Ramos (cell line): ENCODE measurements at regions not wholly inside any gene's neighbourhood (a gene's known extent, or its start where the extent isn't known, plus 50 kb on each side); places are given as distances from the start of the nearest gene placed in this dataset.

Experiments used
- in situ Hi-C: fragments of 300-500 bp; cut with MboI; formaldehyde crosslinking; loops from one replicate; pipeline ENCODE4 v1.14.3; 2022; ENCODE audit warnings: low sequenced_read_pairs; ENCODE audit not compliant: unreplicated experiment

GRCh38 chr2:217636578-217636977 lies 366.2 kb downstream of the TNS1 start:
- in situ Hi-C loops: no loop called here

- in situ Hi-C loops: no loop called here
Measured at GRCh38 chr2:217634871-217635270, 367.9 kb downstream of the TNS1 start.

GRCh38 chr2:217632043-217632442 lies 370.8 kb downstream of the TNS1 start:
- in situ Hi-C loops: no loop called here

- in situ Hi-C loops: no loop called here
Measured at GRCh38 chr2:217631115-217631514, 371.7 kb downstream of the TNS1 start.

- in situ Hi-C loops: no loop called here
Measured at GRCh38 chr2:217629347-217629746, 373.4 kb downstream of the TNS1 start.

- in situ Hi-C loops: no loop called here
Measured at GRCh38 chr2:217628061-217628460, 374.7 kb downstream of the TNS1 start.

- in situ Hi-C loops: no loop called here
Measured at GRCh38 chr2:217626926-217627325, 375.9 kb downstream of the TNS1 start.

- in situ Hi-C loops: no loop called here
Measured at GRCh38 chr2:217625557-217626169, 377.1 kb downstream of the TNS1 start.

GRCh38 chr2:217623281-217623912 lies 379.4 kb downstream of the TNS1 start:
- in situ Hi-C loops: no loop called here

GRCh38 chr2:217622205-217623060 lies 380.4 kb downstream of the TNS1 start:
- in situ Hi-C loops: no loop called here

GRCh38 chr2:217621391-217621801 lies 381.4 kb downstream of the TNS1 start:
- in situ Hi-C loops: no loop called here

GRCh38 chr2:217618744-217619143 lies 384.1 kb downstream of the TNS1 start:
- in situ Hi-C loops: no loop called here

- in situ Hi-C loops: no loop called here
Measured at GRCh38 chr2:217617616-217618022, 385.2 kb downstream of the TNS1 start.

GRCh38 chr2:217616936-217617335 lies 385.9 kb downstream of the TNS1 start:
- in situ Hi-C loops: no loop called here

- in situ Hi-C loops: no loop called here
Measured at GRCh38 chr2:217615171-217615570, 387.6 kb downstream of the TNS1 start.

- in situ Hi-C loops: no loop called here
Measured at GRCh38 chr2:217614498-217614897, 388.3 kb downstream of the TNS1 start.

- in situ Hi-C loops: no loop called here
Measured at GRCh38 chr2:217614096-217614495, 388.7 kb downstream of the TNS1 start.

GRCh38 chr2:217612920-217613319 lies 389.9 kb downstream of the TNS1 start:
- in situ Hi-C loops: no loop called here

GRCh38 chr2:217612211-217612610 lies 390.6 kb downstream of the TNS1 start:
- in situ Hi-C loops: no loop called here

- in situ Hi-C loops: no loop called here
Measured at GRCh38 chr2:217611626-217612127, 391.1 kb downstream of the TNS1 start.

- in situ Hi-C loops: no loop called here
Measured at GRCh38 chr2:217611056-217611455, 391.7 kb downstream of the TNS1 start.
